Middle frontal gyrus (tissue), 1 donor: ENCODE measurements at regions not wholly inside any gene's neighbourhood (a gene's known extent, or its start where the extent isn't known, plus 50 kb on each side); places are given as distances from the start of the nearest gene placed in this dataset.
"Not testable (repeated sequence)": the region's sequence is repeated elsewhere in the genome, so short reads cannot be mapped to it uniquely, and the experiment has no call there.

Experiments used
- DNase-seq: peaks from one replicate; pipeline ENCODE4 v3.0.0-alpha.2; 2015; ENCODE audit warnings: low spot score; ENCODE audit errors: extremely low spot score

DNA sequence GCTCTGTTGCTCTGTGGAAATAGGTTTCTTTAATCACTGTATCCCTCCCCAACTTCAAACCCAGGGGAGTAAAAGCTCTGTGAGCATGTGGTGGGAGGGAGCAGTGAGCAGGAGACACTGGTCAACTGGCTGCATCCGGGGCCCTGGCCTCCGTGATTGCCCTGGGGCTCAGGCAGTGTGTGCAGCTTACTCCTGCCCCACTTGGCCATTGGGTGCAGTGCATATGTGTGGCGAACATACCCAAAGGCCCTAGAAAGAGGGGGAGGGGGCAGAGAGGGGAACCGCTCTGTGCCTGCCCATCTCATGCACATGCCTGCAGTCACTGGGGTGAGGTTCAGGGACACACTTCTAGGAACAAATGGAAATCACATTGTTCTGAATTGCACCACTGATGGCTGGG, 378.7 kb downstream of the ZBBX start:
- DNase-seq: no peak

DNA sequence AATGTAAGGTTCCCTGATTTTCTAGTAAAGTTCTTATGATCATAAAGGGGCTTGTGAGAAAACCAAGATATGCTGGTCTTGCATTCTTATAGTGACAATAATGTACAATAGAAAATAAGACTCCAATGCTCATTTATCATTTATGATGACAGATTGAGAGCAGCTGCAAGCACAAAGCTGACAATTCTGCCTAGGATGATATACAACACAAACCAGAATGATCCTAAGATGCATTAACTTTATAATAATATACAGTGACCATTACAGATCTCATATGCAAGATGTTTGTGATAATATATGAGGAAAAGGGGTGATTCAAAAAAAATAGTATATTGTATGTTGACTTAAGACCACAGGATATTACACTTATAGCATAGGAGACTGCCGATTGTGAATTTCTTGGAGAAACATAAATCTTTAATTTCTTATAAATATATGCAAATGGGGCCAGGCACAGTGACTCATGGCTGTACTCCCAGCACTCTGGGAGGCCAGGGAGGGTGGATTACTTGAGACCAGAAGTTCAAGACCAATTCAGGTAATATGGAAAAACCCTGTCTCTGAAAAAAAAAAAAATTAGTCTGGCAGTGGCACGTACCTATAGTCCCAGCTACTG, 387.0 kb downstream of the ZBBX start:
- no peak for DNase-seq

DNA sequence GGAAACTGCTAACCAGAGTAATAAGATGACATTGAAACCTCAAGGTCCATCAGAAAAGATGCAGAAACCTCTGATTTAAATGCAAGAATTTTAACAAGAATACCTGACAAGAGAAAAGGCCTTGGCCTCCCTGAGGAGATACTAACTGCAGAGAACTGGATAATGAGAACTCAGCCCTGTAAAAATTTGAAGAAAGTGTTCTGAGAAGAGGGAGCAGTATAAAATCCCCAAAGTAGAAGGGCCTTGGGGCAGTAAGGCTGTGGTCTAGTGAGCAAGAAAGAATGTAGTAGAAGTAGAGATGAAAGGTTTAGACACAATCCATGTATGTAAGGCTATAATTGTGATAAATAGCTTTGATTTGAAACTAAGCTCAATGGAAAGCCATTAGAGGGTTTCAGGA, 394.1 kb downstream of the ZBBX start:
- DNase-seq: no peak

DNA sequence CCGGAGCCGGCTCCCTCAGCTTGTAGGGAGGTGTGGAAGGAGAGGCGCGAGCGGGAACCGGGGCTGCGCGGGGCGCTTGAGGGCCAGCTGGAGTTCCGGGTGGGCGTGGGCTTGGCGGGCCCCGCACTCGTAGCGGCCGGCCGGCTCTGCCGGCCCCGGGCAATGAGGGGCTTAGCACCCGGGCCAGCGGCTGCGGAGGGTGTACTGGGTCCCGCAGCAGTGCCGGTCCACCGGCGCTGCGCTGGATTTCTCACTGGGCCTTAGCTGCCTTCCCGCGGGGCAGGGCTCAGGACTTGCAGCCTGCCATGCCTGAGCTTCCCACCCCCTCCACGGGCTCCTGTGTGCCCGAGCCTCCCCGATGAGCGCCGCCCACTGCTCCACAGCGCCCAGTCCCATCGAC, 404.3 kb downstream of the ZBBX start:
- DNase-seq: not testable (repeated sequence)

DNA sequence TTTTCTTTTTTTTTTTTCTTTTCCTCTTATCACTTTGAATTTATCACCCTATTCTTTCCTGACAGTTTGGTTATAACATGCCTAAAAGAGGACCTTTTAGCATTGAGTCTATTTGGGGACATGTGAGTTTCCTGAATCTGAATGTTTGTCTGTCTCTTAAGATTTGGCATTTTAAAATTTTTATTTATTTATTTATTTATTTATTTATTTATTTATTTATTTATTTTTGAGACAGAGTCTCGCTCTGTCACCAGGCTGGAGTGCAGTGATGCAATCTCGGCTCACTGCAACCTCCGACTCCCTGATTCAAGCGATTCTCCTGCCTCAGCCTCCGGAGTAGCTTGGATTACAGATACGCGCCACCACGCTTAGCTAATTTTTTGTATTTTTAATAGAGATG, 412.4 kb downstream of the ZBBX start:
- DNase-seq: not testable (repeated sequence)

DNA sequence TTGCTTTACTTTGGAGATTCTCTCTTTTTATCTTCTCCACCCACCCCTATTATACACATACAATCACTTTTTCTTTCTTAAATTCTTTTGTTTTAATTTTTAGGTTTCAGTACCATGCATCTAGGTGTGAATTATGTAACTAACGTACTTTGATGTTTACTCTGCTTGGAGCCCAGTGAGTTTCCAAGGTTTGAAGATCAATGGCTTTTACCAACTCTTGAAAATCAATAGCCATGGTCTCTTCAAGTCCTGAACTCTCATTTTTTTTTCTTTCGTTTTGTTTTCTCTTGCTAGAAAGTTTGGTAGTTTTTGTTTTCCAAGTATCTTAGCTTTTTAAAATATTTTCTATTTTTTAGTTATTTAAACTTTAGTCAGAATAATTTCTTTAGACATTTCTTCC, 417.2 kb downstream of the ZBBX start:
- DNase-seq: no peak

DNA sequence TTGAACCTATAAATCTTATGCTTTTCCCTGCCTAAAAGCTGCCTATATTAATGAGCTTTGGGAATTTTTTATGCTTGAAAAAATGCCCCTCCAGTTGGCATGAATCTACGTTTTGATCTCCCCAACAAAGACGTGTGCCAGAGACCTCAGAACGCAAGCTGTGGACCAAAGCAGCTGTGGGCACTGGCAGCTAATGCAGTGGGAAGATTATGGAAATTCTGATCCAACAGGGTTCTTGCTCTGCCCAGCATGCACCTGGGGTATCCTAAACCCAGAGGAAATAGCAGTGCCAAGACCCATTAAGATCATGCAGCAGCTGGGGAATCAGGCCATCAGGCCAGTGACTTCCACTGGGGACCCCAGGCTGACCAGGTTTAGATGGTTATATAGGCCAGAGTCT, 423.0 kb downstream of the ZBBX start:
- DNase-seq: no peak

DNA sequence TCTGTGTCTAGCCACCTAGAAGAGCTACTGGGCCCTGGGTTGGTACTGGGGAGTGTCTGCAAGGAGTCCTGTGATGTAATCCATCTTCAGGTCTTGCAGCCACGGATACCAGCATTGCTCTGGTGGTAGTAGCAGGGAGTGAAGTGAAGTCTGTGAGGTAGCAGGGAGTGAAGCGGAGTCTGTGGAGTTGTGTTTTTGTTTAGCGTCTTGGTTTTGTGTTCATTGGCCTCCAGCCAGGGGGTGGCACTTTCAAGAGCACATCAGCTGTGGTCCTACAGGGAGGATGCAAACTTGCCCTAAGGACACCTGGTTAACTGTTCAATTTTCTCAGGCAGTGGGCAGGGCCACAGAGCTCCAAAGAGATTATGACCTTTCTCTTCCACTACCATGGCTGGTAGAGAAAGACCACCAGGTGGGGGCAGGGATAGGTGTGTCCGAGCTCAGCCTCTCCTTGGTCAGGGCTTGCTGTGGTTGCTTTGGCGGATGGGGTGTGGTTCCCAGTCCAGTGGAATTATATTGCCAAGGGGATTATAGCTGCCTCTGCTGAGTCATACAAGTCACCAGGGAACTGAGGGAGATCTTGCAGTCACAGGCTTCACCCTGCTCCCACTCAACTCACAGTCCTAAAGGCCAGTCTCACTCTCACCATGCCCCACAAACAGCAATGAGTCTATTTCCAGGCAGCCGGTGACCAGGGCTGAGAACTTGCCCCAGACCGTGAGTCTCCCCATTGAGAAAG, 424.7 kb downstream of the ZBBX start:
- no peak for DNase-seq

DNA sequence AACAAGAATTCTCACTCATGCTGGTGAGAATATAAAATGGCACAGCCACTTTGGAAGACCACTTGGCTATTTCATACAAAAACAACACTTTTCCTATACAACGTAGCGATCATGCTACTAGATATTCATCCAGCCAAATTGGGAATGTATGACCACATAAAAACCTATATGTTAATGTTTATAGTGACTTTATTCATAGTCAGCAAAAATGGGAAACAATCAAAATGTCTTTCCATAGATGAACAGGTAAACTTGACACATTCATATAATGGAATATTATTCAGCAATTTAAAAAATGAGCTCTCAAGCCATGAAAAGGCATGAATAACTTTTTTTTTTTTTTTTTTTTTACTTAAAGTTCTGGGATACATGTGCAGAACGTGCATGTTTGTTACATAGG, 445.2 kb downstream of the ZBBX start:
- DNase-seq: no peak

DNA sequence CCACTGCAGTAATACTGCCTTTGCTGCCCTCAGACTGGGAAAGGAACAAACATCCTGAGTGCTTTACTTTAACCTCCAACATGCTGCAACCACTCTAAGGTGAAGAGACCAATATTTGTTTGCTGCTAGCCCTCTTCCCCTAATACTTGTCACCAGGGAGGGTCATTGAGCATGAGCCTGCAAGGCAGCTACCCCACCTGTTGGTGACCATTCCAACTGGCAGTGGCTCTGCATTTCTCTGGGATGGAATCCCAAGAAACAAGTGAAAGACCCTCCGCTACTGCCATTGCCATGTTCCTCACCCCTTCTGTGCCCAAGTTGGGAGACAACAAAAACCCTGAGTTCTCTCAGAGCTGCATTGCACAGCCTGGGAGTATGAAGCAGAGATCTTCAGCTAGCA, 462.7 kb downstream of the ZBBX start:
- no peak for DNase-seq

DNA sequence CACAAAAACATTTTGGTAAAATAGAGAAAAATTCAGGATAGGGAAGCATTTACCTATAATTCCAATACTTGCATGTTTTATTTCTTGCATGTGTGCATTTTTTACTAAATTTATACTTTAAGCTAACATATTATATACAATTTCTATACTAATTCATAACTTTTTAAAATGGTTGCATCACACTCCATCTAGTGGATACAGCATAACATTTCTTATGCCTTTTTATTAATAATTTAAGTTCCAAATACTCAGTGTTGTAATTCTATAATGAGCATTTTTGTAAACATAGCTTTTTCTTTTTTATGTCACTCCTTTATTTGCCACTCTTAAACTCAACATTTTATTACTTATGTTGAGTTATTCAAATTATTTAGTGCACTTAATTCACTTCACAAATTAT, 477.7 kb downstream of the ZBBX start:
- DNase-seq: no peak

DNA sequence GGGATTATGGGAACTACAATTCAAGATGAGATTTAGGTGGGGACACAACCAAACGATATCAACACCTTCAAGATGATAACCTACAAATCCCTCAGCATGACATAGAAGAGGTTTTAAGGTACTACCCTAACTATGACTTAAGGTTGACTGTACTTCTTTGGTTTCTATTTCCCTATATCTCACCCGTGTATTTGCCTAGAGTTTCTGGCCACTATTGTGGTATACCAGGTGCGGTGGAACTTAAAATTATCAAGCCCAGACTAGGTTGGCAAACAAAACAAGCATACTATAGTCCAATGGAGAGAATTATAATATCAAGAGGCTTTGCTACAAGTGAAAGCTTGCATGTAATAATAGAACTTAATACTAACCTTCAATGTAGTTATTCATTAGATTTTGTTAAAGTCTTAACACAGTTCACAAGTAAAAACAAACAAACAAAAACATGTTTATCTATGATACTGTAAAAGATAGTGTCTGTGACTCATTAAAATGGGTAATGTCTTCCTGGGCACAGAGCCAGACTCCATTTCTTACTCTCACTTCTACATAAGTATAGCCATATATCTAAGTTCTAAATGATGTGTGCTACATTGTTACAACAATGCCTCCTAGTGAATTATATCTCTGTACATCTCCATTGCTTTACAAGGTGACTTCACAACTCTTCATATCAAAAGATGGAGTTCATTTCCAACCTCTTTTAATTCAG, 479.1 kb downstream of the ZBBX start:
- DNase-seq: no peak

DNA sequence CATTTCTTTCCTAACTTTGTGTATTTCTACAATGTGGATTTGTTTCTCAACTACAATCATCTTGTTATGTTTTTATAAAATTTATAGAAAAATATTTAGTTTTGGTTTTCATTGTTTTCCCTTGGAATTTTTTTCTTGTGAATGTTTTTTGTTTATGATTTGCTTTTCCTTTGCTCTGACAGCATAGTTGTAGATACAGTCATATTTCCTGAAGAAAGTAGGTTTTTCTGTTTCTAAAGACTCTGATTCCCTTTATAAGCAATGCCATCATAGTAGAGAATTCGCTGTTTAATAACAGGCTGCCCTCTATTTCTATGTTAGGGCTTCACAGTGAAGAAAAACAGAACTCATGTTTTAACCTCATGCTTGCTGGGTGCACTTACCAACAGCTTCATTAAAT, 482.3 kb downstream of the ZBBX start:
- no peak for DNase-seq

DNA sequence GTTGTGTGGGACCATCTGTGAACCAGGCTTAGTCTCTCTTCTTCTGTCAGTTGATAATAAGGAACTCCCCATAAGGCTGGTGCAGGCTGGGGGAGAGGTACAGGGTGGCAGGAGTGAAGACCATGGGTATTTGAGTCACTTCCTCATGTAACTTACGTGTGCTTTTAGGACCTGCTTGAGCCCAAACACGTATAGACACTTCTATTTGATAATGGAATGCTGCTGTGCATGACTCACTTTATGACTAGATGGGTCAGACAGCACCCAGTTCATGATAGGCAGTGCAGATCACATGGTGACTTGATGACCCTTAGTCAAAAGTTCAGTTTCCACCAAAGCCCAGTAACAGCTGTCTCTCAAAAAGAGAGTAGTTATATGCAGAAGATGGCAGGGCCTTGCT, 490.9 kb downstream of the ZBBX start:
- no peak for DNase-seq

DNA sequence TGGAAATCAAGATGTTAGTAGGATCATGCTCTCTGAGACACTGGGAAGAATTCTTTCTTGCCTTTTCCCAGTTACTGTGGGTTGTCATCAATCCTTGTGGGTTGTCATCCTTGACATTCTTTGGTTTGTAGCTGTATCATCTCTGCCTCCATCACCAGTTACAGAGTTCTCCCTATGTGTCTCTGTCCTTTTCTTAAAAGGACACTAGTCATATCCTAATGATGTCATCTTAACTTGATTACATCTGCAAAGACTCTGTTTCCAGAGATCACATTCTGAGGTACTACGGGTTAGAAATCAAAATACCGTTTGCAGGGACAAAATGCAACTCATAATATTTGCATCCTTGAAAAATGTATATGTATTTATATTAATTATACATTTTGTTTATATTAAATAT, 500.4 kb downstream of the ZBBX start:
- DNase-seq: no peak

DNA sequence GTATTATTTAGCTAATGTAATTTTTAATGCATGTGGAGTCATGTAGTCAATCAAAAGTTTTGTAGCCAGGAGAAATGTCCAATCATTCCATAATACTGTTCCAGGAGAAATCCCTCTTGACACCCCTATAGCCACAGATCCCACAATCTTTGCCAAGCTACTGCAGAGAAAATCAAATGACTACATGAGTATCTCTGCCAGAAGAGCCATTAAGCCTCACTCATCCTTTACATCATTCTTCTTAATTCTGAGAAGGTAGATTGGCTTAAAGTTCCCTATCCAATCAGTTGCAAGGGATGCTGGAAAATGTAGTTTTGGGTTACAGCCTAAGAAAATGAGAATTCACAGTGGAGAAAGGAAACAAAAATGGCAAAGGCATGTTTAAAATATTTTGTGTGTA, 502.1 kb downstream of the ZBBX start:
- no peak for DNase-seq

DNA sequence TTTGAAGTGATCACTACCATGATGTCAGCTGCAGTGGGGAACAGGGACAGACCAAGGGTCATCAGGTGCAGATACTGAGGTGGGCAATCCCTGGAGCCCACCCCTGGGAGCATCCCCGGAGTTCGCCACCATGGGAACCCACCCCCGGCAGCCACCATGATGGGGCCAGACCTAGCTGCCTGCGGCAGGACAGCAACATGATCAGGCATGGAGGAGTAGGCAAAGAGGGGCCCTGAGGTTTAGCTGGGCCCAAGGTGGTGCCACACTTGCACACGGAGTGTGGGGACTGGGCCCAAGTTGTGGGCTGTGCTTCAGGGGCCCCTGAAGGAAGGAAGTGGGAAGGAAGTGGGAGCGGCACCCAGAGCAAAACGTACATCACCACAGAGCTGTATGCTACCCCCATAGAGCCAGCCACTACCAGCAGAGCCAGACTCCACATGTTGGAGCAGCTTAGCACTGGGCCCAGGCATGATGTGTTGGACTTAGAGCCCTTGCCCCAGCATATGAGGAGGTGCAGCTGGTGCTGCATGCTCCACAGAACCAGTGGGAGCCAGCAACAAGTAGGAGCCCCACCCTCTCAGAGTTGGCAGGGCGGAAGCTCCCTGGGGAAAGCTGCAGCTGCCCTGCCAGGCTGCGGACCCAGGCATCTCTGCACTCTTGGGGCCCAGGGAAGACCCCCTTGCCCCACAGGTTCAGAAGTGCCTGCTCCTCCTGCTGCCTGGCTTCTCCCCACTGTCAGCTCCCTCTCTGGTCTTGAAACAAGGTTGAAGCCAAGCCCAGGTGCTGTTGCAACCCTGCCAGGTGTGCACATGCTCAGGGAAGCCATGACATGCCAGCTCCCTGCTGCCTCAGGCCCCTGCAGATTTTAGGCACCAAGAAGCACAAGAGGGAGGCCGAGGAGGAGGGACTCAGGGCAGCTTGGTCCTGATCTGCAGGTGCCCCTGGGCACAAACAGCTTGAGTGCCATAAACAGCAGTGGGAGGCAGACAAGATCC, 515.3 kb downstream of the ZBBX start:
- DNase-seq: no peak

DNA sequence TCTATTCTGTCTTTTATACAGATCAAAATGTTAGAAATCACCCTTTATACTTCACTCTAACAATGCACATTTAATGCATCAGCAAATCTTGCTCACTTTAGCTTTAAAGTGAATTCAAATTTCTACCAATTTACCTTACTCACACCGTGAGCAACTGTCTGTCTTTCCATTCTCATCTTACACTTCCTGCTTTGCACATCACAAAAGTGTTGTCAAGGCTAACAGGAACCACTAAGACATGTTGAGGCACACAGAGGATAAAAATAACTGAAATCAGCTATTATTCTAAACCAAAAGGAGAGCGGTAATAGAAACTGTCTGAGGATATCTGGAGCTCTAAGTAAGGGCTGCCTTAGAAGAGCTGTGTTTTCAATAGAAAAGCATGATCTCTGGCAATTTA, 519.9 kb downstream of the ZBBX start:
- no peak for DNase-seq

DNA sequence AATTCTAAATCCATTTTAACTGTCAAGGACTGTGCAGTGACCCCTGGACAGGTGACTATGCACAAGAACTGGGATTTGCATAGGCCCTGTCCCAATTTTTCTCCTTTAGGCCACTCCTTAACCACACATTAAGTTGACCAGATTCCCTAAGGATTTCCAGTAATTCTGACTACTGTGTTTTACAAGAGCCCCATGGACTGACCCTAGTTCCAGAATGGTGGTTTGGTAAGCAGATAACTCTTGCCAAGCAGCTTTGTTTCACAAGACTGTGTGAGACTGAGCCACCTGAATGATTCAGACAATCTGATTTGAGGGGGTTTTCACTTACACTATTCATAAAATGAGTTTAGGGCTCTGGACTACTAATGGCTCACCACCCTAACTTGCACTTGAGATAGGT, 535.8 kb downstream of the ZBBX start:
- DNase-seq: no peak

DNA sequence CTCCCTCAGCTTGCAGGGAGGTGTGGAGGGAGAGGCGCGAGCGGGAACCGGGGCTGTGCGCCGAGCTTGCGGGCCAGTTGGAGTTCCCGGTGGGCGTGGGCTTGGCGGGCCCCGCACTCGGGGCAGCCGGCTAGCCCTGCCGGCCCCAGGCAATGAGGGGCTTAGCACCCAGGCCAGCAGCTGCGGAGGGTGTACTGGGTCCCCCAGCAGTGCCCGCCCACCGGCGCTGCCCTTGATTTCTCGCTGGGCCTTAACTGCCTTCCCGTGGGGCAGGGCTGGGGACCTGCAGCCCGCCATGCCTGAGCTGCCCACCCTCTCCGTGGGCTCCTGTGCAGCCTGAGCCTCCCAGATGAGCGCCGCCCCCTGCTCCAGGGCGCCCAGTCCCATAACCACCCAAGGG, 537.3 kb downstream of the ZBBX start:
- DNase-seq: not testable (repeated sequence)

DNA sequence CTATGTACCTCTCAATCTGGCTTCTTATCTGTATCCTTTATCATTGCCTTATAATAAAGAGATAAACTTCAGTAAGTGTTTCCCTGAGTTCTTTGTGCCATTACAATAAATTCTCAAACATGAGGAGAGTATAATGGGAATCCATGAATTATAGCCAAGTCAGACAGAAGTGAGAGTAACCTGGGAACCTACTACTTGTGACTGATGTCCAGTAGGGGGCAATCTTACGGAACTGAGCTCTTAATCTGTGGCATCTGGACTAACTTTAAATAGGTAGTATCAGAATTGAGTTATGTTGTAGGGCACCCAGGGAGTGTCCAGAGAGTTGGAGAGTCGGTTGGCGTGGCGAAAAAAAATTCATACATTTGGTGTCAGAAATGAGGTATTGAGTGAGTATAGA, 542.6 kb downstream of the ZBBX start:
- no peak for DNase-seq

DNA sequence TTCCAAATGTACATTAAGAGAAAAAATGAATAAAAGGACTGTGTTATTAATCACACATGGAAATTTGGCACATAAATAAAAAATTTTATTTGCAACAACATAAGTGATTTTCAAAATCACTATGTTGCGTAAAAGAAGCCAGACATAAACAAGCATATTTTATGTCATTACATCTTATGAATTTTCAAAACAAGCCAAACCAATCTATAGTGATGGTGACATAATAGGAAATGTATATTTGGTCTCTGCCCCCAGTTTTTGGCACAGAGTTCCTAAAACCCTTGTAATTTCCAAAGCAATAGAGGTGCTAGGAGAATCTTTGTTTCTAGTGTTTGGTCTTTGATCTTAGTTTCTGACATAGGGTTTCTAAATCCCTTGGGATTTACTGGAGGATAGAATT, 543.3 kb downstream of the ZBBX start:
- DNase-seq: no peak
